MCF 10A (cell line): ENCODE measurements at regions not wholly inside any gene's neighbourhood (a gene's known extent, or its start where the extent isn't known, plus 50 kb on each side); places are given as distances from the start of the nearest gene placed in this dataset.
"Not testable (repeated sequence)": the region's sequence is repeated elsewhere in the genome, so short reads cannot be mapped to it uniquely, and the experiment has no call there.

Experiments used
- BruUV-seq: library from RNA; stranded (reverse); fragments of 400-500 nt; replicated peaks from 2 replicates; lab custom pipeline; 2021; lab: Mats Ljungman, UMichigan
- CTCF ChIA-PET: fragments of 300-600 bp; sonication (Branson Sonifier 250); formaldehyde crosslinking; extraction: SDS; loops from one replicate; lab custom pipeline; 2021; ENCODE audit warnings: antibody characterized with exemption, inconsistent platforms; lab: Yijun Ruan, JAX
- POLR2A ChIA-PET: fragments of 300-600, 350-650 bp; sonication (Branson Sonifier 250); formaldehyde crosslinking; extraction: SDS; loops from one replicate; lab custom pipeline; 2020; ENCODE audit warnings: antibody characterized with exemption, inconsistent platforms; lab: Yijun Ruan, JAX
- DNase-seq: peaks from one replicate; pipeline ENCODE4 v3.0.0-alpha.2; 2018; ENCODE audit not compliant: unreplicated experiment
- H3K27ac Mint-ChIP-seq: one replicate; pipeline ENCODE4 v1.8.0; 2022; ENCODE audit warnings: mild to moderate bottlenecking, low read depth, mixed read lengths; ENCODE audit not compliant: unreplicated experiment
- H3K27me3 Mint-ChIP-seq: one replicate; pipeline ENCODE4 v1.8.0; 2022; ENCODE audit warnings: mixed read lengths; ENCODE audit not compliant: insufficient read depth, unreplicated experiment
- H3K36me3 Mint-ChIP-seq: one replicate; pipeline ENCODE4 v1.8.0; 2022; ENCODE audit warnings: mild to moderate bottlenecking, moderate library complexity, mixed read lengths; ENCODE audit not compliant: insufficient read depth, unreplicated experiment
- H3K4me1 Mint-ChIP-seq: one replicate; pipeline ENCODE4 v1.8.0; 2022; ENCODE audit warnings: mixed read lengths; ENCODE audit not compliant: insufficient read depth, unreplicated experiment
- H3K4me3 Mint-ChIP-seq: one replicate; pipeline ENCODE4 v1.8.0; 2022; ENCODE audit warnings: mild to moderate bottlenecking, moderate library complexity, mixed read lengths; ENCODE audit not compliant: unreplicated experiment
- H3K9me3 Mint-ChIP-seq: one replicate; pipeline ENCODE4 v1.8.0; 2022; ENCODE audit warnings: mixed read lengths; ENCODE audit not compliant: unreplicated experiment
- CTCF ChIP-seq: fragments of 200-600 bp; IDR thresholded peaks from one replicate; pipeline ENCODE4 v1.8.0; 2022; ENCODE audit warnings: antibody characterized with exemption, mild to moderate bottlenecking; ENCODE audit not compliant: unreplicated experiment
- intact Hi-C: fragments of 100-400 bp; cut with micrococcal nuclease; formaldehyde crosslinking; loops from 2 replicates; pipeline ENCODE4 v1.14.1; 2022

- Mint-ChIP-seq H3K9me3 (no peaks in the 10 kb centered on the region), H3K4me1 (no peaks in the 10 kb centered on the region), H3K27me3 (peaks cover 53% of the 10 kb centered on the region), H3K4me3 (no peak overlapping the region), H3K27ac (no peak overlapping the region), H3K36me3 (no peaks in the 10 kb centered on the region)
- BruUV-seq, result no TSS peak
- ChIA-PET CTCF (no interaction called here), POLR2A (no interaction called here)
- no peak for DNase-seq
- intact Hi-C loops, result no loop called here
- TF ChIP-seq CTCF, result no peak
Observed at GRCh38 chr12:113709456-113709855, 237.8 kb upstream of the LHX5 start.

GRCh38 chr12:113702836-113703235 is 231.2 kb upstream of the LHX5 start:
- no peak overlapping the region for H3K4me3 Mint-ChIP-seq
- H3K36me3 Mint-ChIP-seq, result no peaks in the 10 kb centered on the region
- ChIA-PET POLR2A (no interaction called here), CTCF (no interaction called here)
- no peaks in the 10 kb centered on the region for H3K9me3 Mint-ChIP-seq
- intact Hi-C loops, result no loop called here
- H3K4me1 Mint-ChIP-seq, result peaks cover 6% of the 10 kb centered on the region
- H3K27me3 Mint-ChIP-seq, result peaks cover 70% of the 10 kb centered on the region
- TF ChIP-seq CTCF, result no peak
- no peak for DNase-seq
- BruUV-seq, result no TSS peak
- no peak overlapping the region for H3K27ac Mint-ChIP-seq

DNA sequence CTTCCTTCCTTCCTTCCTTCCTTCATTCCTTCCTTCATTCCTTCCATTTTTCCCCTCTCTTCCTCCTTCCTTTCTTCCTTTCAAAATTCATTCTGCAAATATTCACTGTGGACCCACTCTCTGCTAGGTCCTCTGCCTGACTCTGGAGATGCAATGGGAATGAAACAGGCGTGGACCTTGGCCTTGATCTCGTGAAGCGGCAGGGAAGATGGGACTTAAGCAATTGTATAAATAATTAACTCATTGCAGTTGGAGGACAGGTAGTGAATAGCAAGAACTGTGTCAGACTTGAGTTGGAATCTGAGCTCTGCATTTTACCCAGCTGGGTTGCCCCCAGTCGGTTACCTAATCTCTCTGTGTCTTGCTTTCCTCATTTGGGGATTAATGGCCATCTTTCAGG is 230.6 kb upstream of the LHX5 start:
- no peak for DNase-seq
- no TSS peak for BruUV-seq
- ChIA-PET POLR2A (no interaction called here), CTCF (interaction anchor here (0.5 kb wide), 1 partner anchor 278 kb away, joined by 5 read pairs; no protein-coding TSS in a partner anchor)
- Mint-ChIP-seq H3K9me3 (no peaks in the 10 kb centered on the region), H3K36me3 (no peaks in the 10 kb centered on the region), H3K27ac (no peak overlapping the region), H3K4me1 (peaks cover 6% of the 10 kb centered on the region), H3K4me3 (no peak overlapping the region), H3K27me3 (peaks cover 64% of the 10 kb centered on the region)
- TF ChIP-seq CTCF, result no peak
- intact Hi-C loops, result no loop called here

- TF ChIP-seq CTCF, result no peak
- BruUV-seq, result no TSS peak
- Mint-ChIP-seq H3K27ac (no peak overlapping the region), H3K4me3 (no peak overlapping the region), H3K27me3 (peaks cover 51% of the 10 kb centered on the region), H3K36me3 (no peaks in the 10 kb centered on the region), H3K4me1 (peaks cover 6% of the 10 kb centered on the region), H3K9me3 (no peaks in the 10 kb centered on the region)
- peak; percentile 31 for DNase-seq
- POLR2A ChIA-PET, result no interaction called here
- CTCF ChIA-PET, result no interaction called here
- intact Hi-C loops, result no loop called here
Observed at GRCh38 chr12:113700943-113701342, 229.3 kb upstream of the LHX5 start.

GRCh38 chr12:113699984-113700383 is 228.3 kb upstream of the LHX5 start:
- intact Hi-C loops, POLR2A ChIA-PET, DNase-seq, H3K4me3 Mint-ChIP-seq, BruUV-seq, H3K4me1 Mint-ChIP-seq, H3K27ac Mint-ChIP-seq, H3K9me3 Mint-ChIP-seq, H3K36me3 Mint-ChIP-seq: not testable (repeated sequence)
- CTCF ChIA-PET, result interaction anchor here (0.5 kb wide), 1 partner anchor 1256 kb away, joined by 5 read pairs; no protein-coding TSS in a partner anchor
- peaks cover 41% of the 10 kb centered on the region for H3K27me3 Mint-ChIP-seq
